Heart left ventricle (tissue), 16 donors: ENCODE measurements at regions not wholly inside any gene's neighbourhood (a gene's known extent, or its start where the extent isn't known, plus 50 kb on each side); places are given as distances from the start of the nearest gene placed in this dataset.
A peak's percentile ranks its signal among the peaks of the same experiment; 100 is the strongest.
"Not testable (repeated sequence)": the region's sequence is repeated elsewhere in the genome, so short reads cannot be mapped to it uniquely, and the experiment has no call there.

Source experiments
- ATAC-seq, 4 donors: fragments of 200-7000 bp; cut with Tn5 transposase; one replicate each; pipeline ENCODE4 v1.9.1; 2020 to 2022; ENCODE audit warnings: moderate library complexity in 4 of 4, mild to moderate bottlenecking in 3 of 4, moderate number of reproducible peaks in 1 of 4
- DNase-seq, 5 donors: peaks; one replicate each; pipeline ENCODE4 v3.0.0-alpha.2; 2020
- H3K27ac ChIP-seq, 12 donors: fragments of 200-600 bp; sonication (generic) in 4 of 12; one replicate each; pipeline versions ENCODE4 v1.5.0 to v1.8.0; 2016 to 2022; ENCODE audit warnings: mild to moderate bottlenecking in 2 of 12
- H3K27me3 ChIP-seq, 9 donors: fragments of 200-600 bp; sonication (generic) in 2 of 9; one replicate each; pipeline versions ENCODE4 v1.5.1 to v1.8.0; 2016 to 2022; ENCODE audit warnings: mild to moderate bottlenecking in 3 of 9
- H3K36me3 ChIP-seq, 9 donors: fragments of 200-600 bp; sonication (generic) in 2 of 9; one replicate each; pipeline versions ENCODE4 v1.5.0 to v1.8.0; 2018 to 2022; ENCODE audit warnings: mild to moderate bottlenecking in 2 of 9
- H3K4me1 ChIP-seq, 12 donors: fragments of 200-600 bp; sonication (generic) in 4 of 12; one replicate each; pipeline versions ENCODE4 v1.5.0 to v1.8.0; 2016 to 2022; ENCODE audit warnings: mild to moderate bottlenecking in 3 of 12
- H3K4me3 ChIP-seq, 12 donors: fragments of 200-600 bp; sonication (generic) in 4 of 12; one replicate each; pipeline versions ENCODE4 v1.5.0 to v1.8.0; 2017 to 2022; ENCODE audit warnings: mild to moderate bottlenecking in 9 of 12, moderate library complexity in 4 of 12
- H3K9me3 ChIP-seq, 12 donors: fragments of 200-600 bp; sonication (generic) in 4 of 12; one replicate each; pipeline versions ENCODE4 v1.5.0 to v1.8.0; 2016 to 2022; ENCODE audit warnings: mild to moderate bottlenecking in 1 of 12
- CTCF ChIP-seq, 12 donors: fragments of 200-600 bp; sonication (generic) in 4 of 12; IDR thresholded peaks; one replicate each; pipeline versions ENCODE4 v1.5.0 to v1.8.0; 2018 to 2022; ENCODE audit warnings: antibody characterized with exemption in 12 of 12, mild to moderate bottlenecking in 5 of 12
- POLR2A ChIP-seq, 2 donors: fragments of 450-650 bp; IDR thresholded peaks; one replicate each; pipeline ENCODE4 v1.6.1; 2017; ENCODE audit warnings: antibody characterized with exemption in 2 of 2, mild to moderate bottlenecking in 2 of 2, moderate library complexity in 2 of 2
- WGBS, 4 donors: extraction: QIAGEN DNeasy Blood & Tissue Kit in 2 of 4; methylation state at CpG; one replicate each; pipeline versions ENCODE4 v1.1.5 to v1.1.7; 2013 to 2018; 5-methylcytosine and 5-hydroxymethylcytosine counted together
- intact Hi-C, 10 donors: fragments of 100-400 bp; cut with DNase I; formaldehyde crosslinking; loops; one replicate each; pipeline versions ENCODE4 v1.11.1 to v1.14.2; 2022
- donor health status: ischemic (EF 13 %, LVEDD 7.1; RV severe dilation, severe dysfunction).
- donor health status: healthy with polysubstance abuse.
- donor health status: DM: no; HTN: yes; CAD: no.
- donor health status: DM: no; HTN: no; CAD: no.
- donor health status: ischemic (EF 25% LVEDD 6.9; RV normal size, moderate dysfunction).
- donor health status: ischemic (EF 25% LVEDD 5.7; RV mildly dilated, moderate dysfunction).
- donor health status: healthy.
- donor health status: DM: yes; HTN: yes; CAD: no.
- donor health status: ischemic (EF 35%, LVEDD 5.7; RV mildly dilated, moderate dysfunction).
- donor health status: nonischemic (EF 11% LVEDD 7.7; RV severe dilation, severe dysfunction).
- donor health status: DM: yes; HTN: yes; CAD: no.
- donor health status: PGD.
- donor health status: ischemic (EF 29% LVEDD 5.4; RV normal size, mild dysfunction).
- donor health status: nonischemic (EF 23%, LVEDD 6.1; RV moderate dilation, normal function).

GRCh38 chr14:24700511-24700910 lies 66.5 kb upstream of the GZMB start:
- intact Hi-C loops: loop anchor here in 1 of 10 donors (10.0 kb wide), 1 partner anchor 704 kb away; no protein-coding TSS in a partner anchor
- Histone ChIP-seq H3K4me1 (peaks cover 0 to 16% (median 0%) of the 10 kb centered on the region in 12 donors), H3K27me3 (no peaks in the 10 kb centered on the region), H3K36me3 (no peaks in the 10 kb centered on the region), H3K4me3 (no peak overlapping the region), H3K27ac (no peak overlapping the region), H3K9me3 (no peaks in the 10 kb centered on the region)
- ATAC-seq (no peak), DNase-seq (no peak)
- TF ChIP-seq CTCF (IDR thresholded peaks at IDR 0.05) (no peak), POLR2A (IDR thresholded peaks at IDR 0.05) (no peak)
- 53 to 57% (median 54%) methylated on average over 1 of the region's 1 CpG for WGBS, 4 donors

GRCh38 chr14:24699052-24699451 lies 65.1 kb upstream of the GZMB start:
- ATAC-seq (no peak), DNase-seq (no peak)
- no peak overlapping the region for H3K27ac ChIP-seq
- no peak overlapping the region for H3K4me3 ChIP-seq
- no peaks in the 10 kb centered on the region for H3K27me3 ChIP-seq
- H3K36me3 ChIP-seq: no peaks in the 10 kb centered on the region
- intact Hi-C loops: no loop called here
- H3K4me1 ChIP-seq: peaks cover 0 to 30% (median 0%) of the 10 kb centered on the region in 12 donors
- no peaks in the 10 kb centered on the region for H3K9me3 ChIP-seq
- TF ChIP-seq POLR2A (IDR thresholded peaks at IDR 0.05) (no peak), CTCF (IDR thresholded peaks at IDR 0.05) (no peak)

DNA sequence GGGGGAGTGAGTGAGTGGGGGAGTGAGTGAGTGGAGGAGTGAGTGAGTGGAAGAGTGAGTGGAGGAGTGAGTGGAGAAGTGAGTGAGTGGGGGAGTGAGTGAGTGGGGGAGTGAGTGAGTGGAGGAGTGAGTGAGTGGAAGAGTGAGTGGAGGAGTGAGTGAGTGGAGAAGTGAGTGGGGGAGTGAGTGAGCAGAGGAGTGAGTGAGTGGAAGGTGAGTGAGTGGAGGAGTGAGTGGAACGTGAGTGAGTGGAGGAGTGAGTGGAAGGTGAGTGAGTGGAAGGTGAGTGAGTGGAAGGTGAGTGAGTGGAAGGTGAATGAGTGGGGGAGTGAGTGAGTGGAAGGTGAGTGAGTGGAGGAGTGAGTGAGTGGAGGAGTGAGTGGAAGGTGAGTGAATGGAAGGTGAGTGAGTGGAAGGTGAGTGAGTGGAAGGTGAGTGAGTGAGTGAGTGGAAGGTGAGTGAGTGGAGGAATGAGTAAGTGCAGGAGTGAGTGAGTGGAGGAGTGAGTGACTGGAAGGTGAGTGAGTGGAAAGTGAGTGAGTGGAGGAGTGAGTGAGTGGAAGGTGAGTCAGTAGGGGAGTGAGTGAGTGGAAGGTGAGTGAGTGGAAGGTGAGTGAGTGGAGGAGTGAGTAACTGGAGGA lies 62.4 kb upstream of the GZMB start:
- H3K4me3 ChIP-seq, H3K36me3 ChIP-seq, H3K9me3 ChIP-seq, H3K27me3 ChIP-seq, ATAC-seq, H3K27ac ChIP-seq, intact Hi-C loops, DNase-seq: not testable (repeated sequence)
- 88 to 92% (median 90%) methylated on average over 1 of the region's 1 CpG for WGBS, 4 donors
- H3K4me1 ChIP-seq: peaks cover 0 to 39% (median 0%) of the 10 kb centered on the region in 12 donors

- Histone ChIP-seq H3K9me3 (no peaks in the 10 kb centered on the region), H3K36me3 (no peaks in the 10 kb centered on the region), H3K27me3 (peaks cover 0 to 3% (median 0%) of the 10 kb centered on the region in 9 donors), H3K4me1 (peaks cover 0 to 35% (median 0%) of the 10 kb centered on the region in 12 donors), H3K4me3 (no peak overlapping the region), H3K27ac (peak overlapping the region in 5 of 12 donors; percentile 27 to 62 (median 52))
- ATAC-seq (peak in 3 of 4 donors; percentile 49 to 53 (median 50)), DNase-seq (no peak)
- TF ChIP-seq CTCF (IDR thresholded peaks at IDR 0.05): no peak
- WGBS, 4 donors: 52 to 54% (median 53%) methylated on average over 8 of the region's 8 CpGs
- intact Hi-C loops: no loop called here
These were observed 61.6 kb upstream of the GZMB start for GRCh38 chr14:24695265-24696241.
